Neural cell (in vitro differentiated cells): ENCODE measurements at regions not wholly inside any gene's neighbourhood (a gene's known extent, or its start where the extent isn't known, plus 50 kb on each side); places are given as distances from the start of the nearest gene placed in this dataset.

ENCODE experiments used
- H2AFZ ChIP-seq: fragments of 200-600, 300-800 bp; sonication (generic), shearing (Covaris generic); 2 replicates; pipeline ENCODE4 v1.6.0; 2014; ENCODE audit warnings: low read depth, mild to moderate bottlenecking, antibody characterized with exemption, low read length, moderate library complexity
- H3F3A ChIP-seq: fragments of 200-600 bp; shearing (Covaris generic); 2 replicates; pipeline ENCODE4 v1.6.1; 2016; ENCODE audit warnings: mild to moderate bottlenecking, moderate library complexity, mixed read lengths, antibody characterized with exemption, low read length; ENCODE audit not compliant: insufficient read depth, poor library complexity, severe bottlenecking
- H3K27ac ChIP-seq: fragments of 200-600, 300-800 bp; sonication (generic), shearing (Covaris generic); 2 replicates; pipeline ENCODE4 v1.5.1; 2014; ENCODE audit warnings: mild to moderate bottlenecking, low read length, moderate library complexity
- H3K27me3 ChIP-seq: fragments of 300-800, 200-600 bp; sonication (generic), shearing (Covaris generic); 2 replicates; pipeline ENCODE4 v1.6.0; 2014; ENCODE audit warnings: mild to moderate bottlenecking, low read depth, low read length, moderate library complexity; ENCODE audit not compliant: insufficient read depth
- H3K36me3 ChIP-seq: fragments of 300-800, 200-600 bp; sonication (generic), shearing (Covaris generic); 2 replicates; pipeline ENCODE4 v1.5.1; 2014; ENCODE audit warnings: mild to moderate bottlenecking, antibody characterized with exemption, low read length, moderate library complexity; ENCODE audit not compliant: insufficient read depth
- H3K4me2 ChIP-seq: fragments of 300-800, 200-600 bp; sonication (generic), shearing (Covaris generic); 2 replicates; pipeline ENCODE4 v1.6.0; 2014; ENCODE audit warnings: mild to moderate bottlenecking, low read length
- H3K4me3 ChIP-seq: fragments of 300-800, 200-600 bp; sonication (generic), shearing (Covaris generic); 2 replicates; pipeline ENCODE4 v1.5.1; 2014; ENCODE audit warnings: mild to moderate bottlenecking, low read length, moderate library complexity
- H3K79me2 ChIP-seq: fragments of 200-600 bp; shearing (Covaris generic); replicated peaks from 2 replicates; pipeline ENCODE4 v1.6.0; 2014; ENCODE audit warnings: mild to moderate bottlenecking, low read length, moderate library complexity; ENCODE audit not compliant: insufficient read depth
- H3K9ac ChIP-seq: fragments of 300-800, 200-600 bp; sonication (generic), shearing (Covaris generic); 2 replicates; pipeline ENCODE4 v1.6.1; 2016; ENCODE audit warnings: mild to moderate bottlenecking, low read length, mixed read lengths
- H3K9me2 ChIP-seq: fragments of 200-600 bp; shearing (Covaris generic); 2 replicates; pipeline ENCODE4 v1.6.1; 2016; ENCODE audit warnings: mild to moderate bottlenecking, low read length, mixed read lengths; ENCODE audit not compliant: insufficient read depth
- H3K9me3 ChIP-seq: fragments of 200-600, 300-800 bp; sonication (generic), shearing (Covaris generic); 2 replicates; pipeline ENCODE4 v1.6.1; 2016; ENCODE audit warnings: mild to moderate bottlenecking, mixed run types, low read length, moderate library complexity, mixed read lengths
- H4K20me1 ChIP-seq: fragments of 200-600 bp; shearing (Covaris generic); 2 replicates; pipeline ENCODE4 v1.6.1; 2016; ENCODE audit warnings: mild to moderate bottlenecking, mixed run types; ENCODE audit not compliant: insufficient read depth
- CTCF ChIP-seq: fragments of 450-650 bp; IDR thresholded peaks from 2 replicates; pipeline ENCODE4 v1.5.1; 2014; ENCODE audit warnings: antibody characterized with exemption, mild to moderate bottlenecking, moderate library complexity; ENCODE audit not compliant: poor library complexity, severe bottlenecking
- EP300 ChIP-seq: fragments of 450-650 bp; conservative IDR thresholded peaks from 2 replicates; pipeline ENCODE4 v1.6.1; 2014; ENCODE audit warnings: antibody characterized with exemption, mild to moderate bottlenecking, moderate library complexity; ENCODE audit not compliant: poor library complexity, severe bottlenecking
- EZH2 ChIP-seq: fragments of 200-600, 300-800 bp; shearing (Covaris generic), sonication (generic); IDR thresholded peaks from 2 replicates; pipeline ENCODE4 v1.6.1; 2014; ENCODE audit warnings: antibody characterized with exemption, low read length, borderline replicate concordance, mild to moderate bottlenecking; ENCODE audit not compliant: insufficient read depth, poor library complexity, severe bottlenecking
- MXI1 ChIP-seq: fragments of 450-650 bp; conservative IDR thresholded peaks from 2 replicates; pipeline ENCODE4 v1.6.1; 2014; ENCODE audit warnings: antibody characterized with exemption, mild to moderate bottlenecking; ENCODE audit not compliant: poor library complexity, severe bottlenecking
- POLR2AphosphoS5 ChIP-seq: IDR thresholded peaks from 2 replicates; pipeline ENCODE4 v1.6.1; 2012
- RAD21 ChIP-seq: fragments of 450-650 bp; conservative IDR thresholded peaks from 2 replicates; pipeline ENCODE4 v1.6.1; 2014; ENCODE audit warnings: antibody characterized with exemption, mild to moderate bottlenecking, moderate library complexity
- SMC3 ChIP-seq: fragments of 450-650 bp; conservative IDR thresholded peaks from 2 replicates; pipeline ENCODE4 v1.6.1; 2014; ENCODE audit warnings: antibody characterized with exemption, mild to moderate bottlenecking, moderate library complexity; ENCODE audit not compliant: poor library complexity
- TAF1 ChIP-seq: IDR thresholded peaks from 2 replicates; pipeline ENCODE4 v1.6.1; 2012; ENCODE audit warnings: low read depth
- TF ChIP-seq, protein P1 (sequence below): IDR thresholded peaks from 2 replicates; pipeline ENCODE4 v1.6.1; 2012; ENCODE audit warnings: borderline replicate concordance

DNA sequence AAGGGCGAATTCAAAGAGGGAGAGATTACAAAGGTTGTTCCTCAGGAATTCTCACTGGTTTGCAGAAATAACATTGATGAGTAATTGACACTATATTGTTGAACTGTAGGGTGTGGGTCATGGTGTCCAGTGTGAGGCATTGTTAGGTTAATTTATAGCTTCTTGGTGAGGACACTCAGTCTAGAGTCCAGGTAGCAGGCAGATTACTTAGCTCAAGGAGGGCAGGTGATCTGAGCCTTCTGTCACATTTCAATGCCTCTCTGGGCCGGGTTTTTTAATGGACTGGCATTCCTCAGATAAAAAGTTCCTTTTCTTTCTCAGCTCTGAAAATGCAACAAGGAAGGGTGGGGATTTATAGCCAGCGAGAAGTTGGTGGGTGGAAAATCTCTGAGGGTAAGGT lies 194.2 kb upstream of the PROK2 start:
- Histone ChIP-seq H3F3A (no peaks in the 10 kb centered on the region), H3K4me2 (no peak overlapping the region), H3K9me2 (no peaks in the 10 kb centered on the region), H3K36me3 (no peaks in the 10 kb centered on the region), H2AFZ (no peak overlapping the region), H4K20me1 (no peaks in the 10 kb centered on the region), H3K27me3 (no peaks in the 10 kb centered on the region), H3K4me3 (no peak overlapping the region), H3K79me2 (no peaks in the 10 kb centered on the region), H3K9me3 (no peaks in the 10 kb centered on the region), H3K27ac (no peak overlapping the region), H3K9ac (no peak overlapping the region)
- no peak for TF ChIP-seq TAF1
- TF ChIP-seq EP300, result no peak
- no peak for TF ChIP-seq RAD21
- TF ChIP-seq MXI1, result no peak
- TF ChIP-seq, protein P1, sequence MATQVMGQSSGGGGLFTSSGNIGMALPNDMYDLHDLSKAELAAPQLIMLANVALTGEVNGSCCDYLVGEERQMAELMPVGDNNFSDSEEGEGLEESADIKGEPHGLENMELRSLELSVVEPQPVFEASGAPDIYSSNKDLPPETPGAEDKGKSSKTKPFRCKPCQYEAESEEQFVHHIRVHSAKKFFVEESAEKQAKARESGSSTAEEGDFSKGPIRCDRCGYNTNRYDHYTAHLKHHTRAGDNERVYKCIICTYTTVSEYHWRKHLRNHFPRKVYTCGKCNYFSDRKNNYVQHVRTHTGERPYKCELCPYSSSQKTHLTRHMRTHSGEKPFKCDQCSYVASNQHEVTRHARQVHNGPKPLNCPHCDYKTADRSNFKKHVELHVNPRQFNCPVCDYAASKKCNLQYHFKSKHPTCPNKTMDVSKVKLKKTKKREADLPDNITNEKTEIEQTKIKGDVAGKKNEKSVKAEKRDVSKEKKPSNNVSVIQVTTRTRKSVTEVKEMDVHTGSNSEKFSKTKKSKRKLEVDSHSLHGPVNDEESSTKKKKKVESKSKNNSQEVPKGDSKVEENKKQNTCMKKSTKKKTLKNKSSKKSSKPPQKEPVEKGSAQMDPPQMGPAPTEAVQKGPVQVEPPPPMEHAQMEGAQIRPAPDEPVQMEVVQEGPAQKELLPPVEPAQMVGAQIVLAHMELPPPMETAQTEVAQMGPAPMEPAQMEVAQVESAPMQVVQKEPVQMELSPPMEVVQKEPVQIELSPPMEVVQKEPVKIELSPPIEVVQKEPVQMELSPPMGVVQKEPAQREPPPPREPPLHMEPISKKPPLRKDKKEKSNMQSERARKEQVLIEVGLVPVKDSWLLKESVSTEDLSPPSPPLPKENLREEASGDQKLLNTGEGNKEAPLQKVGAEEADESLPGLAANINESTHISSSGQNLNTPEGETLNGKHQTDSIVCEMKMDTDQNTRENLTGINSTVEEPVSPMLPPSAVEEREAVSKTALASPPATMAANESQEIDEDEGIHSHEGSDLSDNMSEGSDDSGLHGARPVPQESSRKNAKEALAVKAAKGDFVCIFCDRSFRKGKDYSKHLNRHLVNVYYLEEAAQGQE, result no peak
- TF ChIP-seq EZH2, result no peak
- TF ChIP-seq SMC3, result no peak
- no peak for TF ChIP-seq POLR2AphosphoS5
- no peak for TF ChIP-seq CTCF

GRCh38 chr3:71978150-71978721 lies 193.3 kb upstream of the PROK2 start:
- H3K27me3 ChIP-seq, result no peaks in the 10 kb centered on the region
- no peak overlapping the region for H3K4me3 ChIP-seq
- no peaks in the 10 kb centered on the region for H4K20me1 ChIP-seq
- TF ChIP-seq, protein P1, result no peak
- TF ChIP-seq EZH2 (no peak), TAF1 (no peak), POLR2AphosphoS5 (no peak), CTCF (no peak), SMC3 (no peak), MXI1 (no peak), EP300 (no peak), RAD21 (no peak)
- no peak overlapping the region for H3K9ac ChIP-seq
- no peaks in the 10 kb centered on the region for H3K36me3 ChIP-seq
- no peak overlapping the region for H2AFZ ChIP-seq
- H3K79me2 ChIP-seq, result no peaks in the 10 kb centered on the region
- H3K9me3 ChIP-seq, result no peaks in the 10 kb centered on the region
- H3K4me2 ChIP-seq, result no peak overlapping the region
- H3F3A ChIP-seq, result no peaks in the 10 kb centered on the region
- H3K9me2 ChIP-seq, result no peaks in the 10 kb centered on the region
- no peak overlapping the region for H3K27ac ChIP-seq
